HG02678 (cell line): ENCODE measurements at regions not wholly inside any gene's neighbourhood (a gene's known extent, or its start where the extent isn't known, plus 50 kb on each side); places are given as distances from the start of the nearest gene placed in this dataset.

ENCODE experiments used
- ATAC-seq: cut with Tn5 transposase; IDR thresholded peaks from one replicate; pipeline ENCODE4 v1.9.1; 2021; ENCODE audit warnings: mild to moderate bottlenecking, moderate library complexity; ENCODE audit not compliant: unreplicated experiment

DNA sequence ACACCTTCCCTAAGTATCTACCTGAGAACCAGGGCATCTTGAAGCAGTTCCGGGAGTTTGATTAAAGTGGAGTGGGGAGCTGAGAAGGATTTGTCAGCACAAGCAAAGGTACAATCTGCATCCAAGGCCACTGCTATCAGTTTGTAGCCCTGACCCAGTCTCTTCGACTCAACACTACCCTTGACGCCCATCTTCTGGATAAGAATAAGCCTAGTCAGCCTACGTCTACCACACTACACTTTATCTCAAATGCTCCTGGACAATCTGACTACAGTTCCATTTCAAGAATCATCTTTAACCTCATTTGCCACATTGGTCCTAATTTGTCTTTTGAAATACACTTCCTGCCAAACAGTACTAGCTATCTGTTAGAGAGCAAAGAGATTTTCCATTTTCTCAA is 134.1 kb upstream of the C1GALT1 start:
- no peak for ATAC-seq

DNA sequence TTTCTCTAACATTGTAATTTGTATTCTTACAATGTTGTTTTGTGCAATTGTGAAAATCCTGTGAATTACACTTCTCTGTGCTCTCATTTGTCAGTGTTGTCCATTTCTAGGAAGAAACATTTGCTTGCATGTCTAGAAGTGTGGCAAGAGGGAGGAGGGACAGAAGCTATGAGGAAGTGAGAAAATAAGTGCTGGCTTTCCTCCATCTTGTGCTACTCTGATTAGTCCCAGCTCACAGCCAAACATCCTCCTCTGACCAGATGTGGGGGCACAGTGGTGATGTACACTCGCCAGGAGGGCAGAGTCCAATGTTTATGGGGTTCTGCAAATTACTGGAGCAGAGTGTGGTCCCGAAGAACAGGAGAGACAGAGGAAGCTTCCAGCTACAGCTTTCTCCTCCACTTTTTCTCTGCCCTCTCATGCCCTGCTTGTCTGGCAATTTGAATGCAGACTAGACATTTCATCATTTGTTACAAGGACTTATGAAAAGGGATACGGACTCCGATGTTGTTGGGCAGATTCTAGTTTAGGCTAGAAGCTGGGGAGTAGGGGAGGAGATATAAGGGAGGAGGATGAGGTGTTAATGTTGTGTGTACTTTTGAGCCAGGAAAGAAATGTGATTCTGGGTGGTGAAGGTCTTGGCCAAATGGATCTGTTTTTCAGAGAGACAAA is 131.0 kb upstream of the C1GALT1 start:
- ATAC-seq, result peak; percentile 80

DNA sequence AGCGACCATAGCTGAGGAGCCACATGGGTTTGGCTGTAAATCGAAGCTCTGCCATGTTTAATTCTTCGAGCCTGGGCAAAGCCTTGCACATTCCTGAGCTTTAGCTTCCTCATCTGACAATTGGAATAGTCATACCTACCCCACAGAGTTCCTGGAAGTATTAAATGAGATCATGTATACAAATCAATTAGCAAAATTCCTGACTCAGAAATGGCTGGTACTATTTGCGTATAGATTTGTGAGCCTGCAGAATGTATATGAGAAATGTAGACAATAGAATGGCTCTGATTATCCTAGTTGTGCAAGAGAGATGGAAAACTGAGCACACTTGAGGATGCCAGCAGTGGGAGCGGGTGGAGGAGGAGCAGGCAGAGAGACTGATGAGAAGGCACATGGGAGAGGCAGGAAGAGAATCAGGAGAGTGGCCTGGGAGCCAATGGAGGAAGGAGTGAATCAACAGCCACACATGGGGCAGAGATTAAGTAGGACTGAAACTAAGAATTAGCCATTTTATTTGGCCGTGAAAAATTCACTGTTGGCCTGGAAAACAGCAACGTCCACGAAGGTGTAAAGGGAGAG is 128.0 kb upstream of the C1GALT1 start:
- ATAC-seq, result no peak

DNA sequence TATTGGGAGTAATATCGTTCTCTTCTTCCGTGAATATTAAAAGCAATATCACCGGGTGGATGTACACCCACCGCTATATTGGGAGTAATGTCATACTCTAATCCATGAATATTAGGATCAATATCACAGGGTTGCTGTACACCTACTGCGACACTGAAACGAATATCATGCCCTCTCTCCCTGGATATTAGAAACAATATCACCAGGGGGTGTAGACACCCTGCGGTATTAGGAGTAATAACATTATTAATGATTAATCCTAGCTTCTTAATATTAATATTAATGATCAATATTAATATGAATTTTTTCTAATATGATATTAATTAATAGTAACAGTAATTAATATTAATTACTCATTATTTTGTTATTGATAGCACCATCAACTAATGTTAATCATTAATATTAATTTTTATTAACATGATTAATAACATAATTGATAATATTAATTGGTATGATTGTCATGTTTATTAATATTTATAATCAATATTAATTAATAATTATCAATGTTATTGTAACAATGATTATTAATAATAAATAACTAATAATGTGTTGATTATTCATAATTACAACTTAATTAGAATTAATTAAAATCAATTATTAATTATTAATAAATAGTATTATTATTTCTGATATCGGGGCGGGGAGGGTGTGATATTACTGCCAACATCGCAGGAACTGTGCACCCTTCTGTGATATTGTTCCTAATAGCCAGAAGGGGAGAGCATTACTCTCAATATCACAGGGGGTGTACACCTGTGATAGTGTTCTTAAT is 121.3 kb upstream of the C1GALT1 start:
- ATAC-seq, result no peak

DNA sequence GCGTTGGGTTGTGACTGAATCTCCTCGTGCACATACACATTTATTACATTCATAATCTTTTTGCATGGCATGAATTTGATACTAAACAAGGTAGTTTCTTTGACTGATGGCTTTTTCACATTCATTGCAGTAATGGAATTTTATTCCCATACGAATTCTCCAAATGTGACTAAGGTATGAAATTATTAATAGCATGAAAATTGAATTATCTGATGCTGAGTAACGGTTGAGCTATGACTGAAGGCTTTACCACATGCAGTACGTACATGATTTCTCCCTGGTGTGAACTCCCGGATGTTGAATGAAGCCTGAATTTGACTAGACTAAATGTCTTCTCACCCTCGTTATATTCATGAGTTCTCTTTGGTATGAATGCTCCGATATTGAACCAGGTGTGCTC is 104.4 kb upstream of the C1GALT1 start:
- ATAC-seq, result no peak

DNA sequence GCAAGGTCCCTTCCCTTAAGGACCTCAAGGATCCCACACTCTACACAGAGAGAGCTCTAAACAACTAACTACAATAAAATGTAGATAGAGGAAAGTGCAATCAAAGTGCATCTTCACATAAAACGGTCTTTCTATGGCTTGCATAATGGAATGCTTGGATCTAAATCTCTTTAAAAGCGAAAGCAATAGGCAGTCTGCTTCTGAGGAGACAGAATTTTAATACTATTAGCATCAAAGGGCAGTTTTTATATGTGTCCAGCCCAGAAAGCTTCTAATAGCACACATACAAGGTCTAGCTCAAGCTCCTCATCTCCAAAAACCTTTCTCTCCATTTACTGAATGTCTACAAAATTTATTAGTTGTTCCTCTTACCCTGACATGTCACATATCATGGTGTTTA is 101.5 kb upstream of the C1GALT1 start:
- ATAC-seq, result no peak

DNA sequence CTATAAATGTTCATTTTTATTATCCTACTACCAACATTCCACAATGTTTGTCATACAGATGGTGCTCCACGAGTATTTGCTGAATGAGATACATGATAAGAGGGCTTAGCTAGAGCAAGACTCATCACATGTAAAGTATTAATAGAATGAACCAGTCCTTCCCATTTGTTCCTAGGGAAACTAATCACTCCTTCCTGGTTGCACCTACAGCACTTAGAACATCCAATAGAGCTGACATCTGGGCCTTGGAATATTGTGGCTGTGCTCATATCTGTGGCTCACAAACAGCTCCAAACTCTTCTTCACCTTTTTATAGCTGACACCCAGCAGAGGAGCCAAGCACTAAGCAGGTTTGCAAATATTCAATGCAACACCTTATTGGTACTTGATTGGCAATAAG is 91.9 kb upstream of the C1GALT1 start:
- no peak for ATAC-seq

DNA sequence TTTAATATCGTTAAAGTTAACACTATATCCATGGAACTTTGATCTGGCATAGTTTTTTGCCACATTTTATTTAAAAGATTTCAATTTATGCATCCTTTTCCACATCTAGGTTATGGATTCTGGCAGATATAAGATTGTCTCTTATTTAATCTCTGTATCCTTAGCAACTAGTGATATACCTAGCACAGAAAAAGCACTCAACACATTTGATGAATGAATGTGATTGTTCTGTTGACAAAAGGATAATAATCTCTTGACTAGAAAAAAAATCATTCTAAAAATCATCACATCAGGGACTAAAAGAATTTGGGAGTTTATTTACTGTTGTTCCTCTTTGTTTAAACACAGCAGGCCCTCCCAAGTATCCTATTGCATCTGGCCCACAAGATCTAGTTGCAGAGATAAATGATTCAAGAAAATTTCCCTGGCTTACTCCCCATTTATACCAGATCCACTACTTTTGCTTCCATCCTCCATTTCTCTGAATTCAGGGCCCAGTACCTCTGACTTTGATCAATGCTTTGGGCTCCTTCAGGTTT is 84.0 kb upstream of the C1GALT1 start:
- ATAC-seq, result no peak

DNA sequence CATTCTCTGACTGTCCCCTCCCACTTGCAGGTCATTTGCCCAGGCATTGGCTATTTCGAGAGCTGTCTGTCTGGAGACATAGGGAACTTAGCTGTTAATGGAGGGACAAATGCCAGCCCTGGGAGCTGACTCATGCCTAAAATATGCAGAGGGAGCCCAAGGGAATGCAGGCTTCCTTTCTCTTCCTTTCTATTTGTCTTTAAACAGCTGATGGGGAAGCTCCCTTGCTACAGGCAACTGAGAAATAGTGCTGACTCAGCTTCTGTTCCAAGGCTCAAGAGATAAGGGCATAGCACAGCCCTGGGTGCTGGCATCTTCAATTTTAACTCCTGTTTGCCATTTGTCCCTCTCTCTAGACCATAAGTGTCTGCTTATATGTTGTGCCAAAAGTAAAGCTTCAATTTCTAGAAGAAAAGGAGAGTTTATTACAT is 82.7 kb upstream of the C1GALT1 start:
- ATAC-seq, result no peak

DNA sequence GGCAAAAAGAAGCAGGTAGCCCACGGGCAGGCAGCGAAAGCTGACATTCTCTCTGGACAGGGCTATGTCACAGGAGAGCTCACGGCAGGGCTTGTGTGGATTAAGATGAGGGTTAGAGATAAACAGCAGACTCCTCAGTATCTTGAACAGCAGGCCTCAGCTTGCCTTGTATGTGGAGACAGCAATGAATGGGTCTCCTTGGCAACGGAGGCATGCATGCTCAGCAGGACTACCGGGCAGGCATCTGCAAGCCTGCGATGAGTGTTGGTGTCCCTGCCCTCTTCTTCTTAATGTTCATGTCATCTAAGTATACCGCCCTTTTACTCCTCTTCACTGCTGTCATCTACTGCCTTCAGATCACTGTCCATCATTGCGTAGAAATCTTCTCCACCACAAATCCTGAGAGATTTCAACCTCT is 81.9 kb upstream of the C1GALT1 start:
- no peak for ATAC-seq

DNA sequence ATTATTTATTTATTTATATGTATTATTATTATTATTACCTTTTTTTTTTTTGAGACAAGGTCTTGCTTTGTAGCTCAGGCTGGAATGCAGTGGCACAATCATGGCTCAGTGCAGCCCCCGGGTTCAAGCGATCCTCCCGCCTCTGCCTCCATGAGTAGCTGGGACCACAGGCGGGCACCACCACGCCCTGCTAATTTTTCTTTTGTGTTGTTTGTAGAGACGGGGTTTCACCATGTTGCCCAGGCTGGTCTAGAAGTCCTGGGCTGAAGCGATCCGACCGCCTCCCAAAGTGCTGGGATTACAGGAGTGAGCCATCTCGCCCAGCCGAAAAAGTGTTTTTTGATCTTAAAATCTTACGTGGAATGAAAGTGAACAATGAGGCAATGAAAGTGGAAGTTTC is 79.4 kb upstream of the C1GALT1 start:
- no peak for ATAC-seq

DNA sequence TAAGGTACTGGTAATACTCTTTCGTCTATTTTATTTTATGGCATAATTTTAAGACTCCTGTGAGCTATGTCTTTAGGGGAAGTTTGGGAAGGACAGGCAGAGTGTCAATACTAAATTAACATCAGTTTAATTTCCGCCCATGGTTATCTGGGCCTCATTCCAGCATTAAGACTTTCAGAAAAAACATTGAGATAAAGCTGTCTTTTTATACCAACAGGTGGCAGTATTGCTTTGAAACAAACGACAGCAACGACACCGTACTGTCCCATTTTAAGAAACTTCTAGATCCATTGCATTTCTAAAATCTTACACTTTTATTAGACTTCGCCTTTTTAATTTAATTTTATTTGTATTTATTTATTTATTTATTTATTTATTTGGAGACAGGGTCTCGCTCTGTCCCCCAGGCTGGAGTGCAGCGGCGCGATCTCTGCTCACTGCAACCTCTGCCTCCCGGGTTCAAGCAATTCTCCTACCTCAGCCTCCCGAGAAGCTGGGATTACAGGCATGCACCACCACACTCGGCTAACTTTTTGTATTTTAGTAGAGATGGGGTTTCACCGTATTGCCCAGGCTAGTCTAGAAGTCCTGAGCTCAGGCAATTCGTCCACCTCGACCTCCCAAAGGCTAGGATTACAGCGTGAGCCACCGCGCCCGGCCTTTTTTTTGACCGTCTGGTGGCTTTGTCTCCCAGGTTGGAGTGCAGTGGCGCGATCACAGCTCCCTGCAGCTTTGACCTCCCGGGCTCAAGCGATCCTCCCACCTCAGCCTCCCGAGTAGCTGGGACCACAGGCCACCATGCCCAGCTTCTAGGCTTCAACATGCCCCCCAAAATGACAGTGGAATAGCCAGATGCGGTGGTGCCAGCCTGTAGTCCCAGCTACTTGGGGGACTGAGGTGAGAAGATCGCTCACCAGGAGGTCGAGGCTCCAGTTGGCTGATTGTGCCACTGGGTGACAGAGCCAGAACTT is 78.7 kb upstream of the C1GALT1 start:
- no peak for ATAC-seq

DNA sequence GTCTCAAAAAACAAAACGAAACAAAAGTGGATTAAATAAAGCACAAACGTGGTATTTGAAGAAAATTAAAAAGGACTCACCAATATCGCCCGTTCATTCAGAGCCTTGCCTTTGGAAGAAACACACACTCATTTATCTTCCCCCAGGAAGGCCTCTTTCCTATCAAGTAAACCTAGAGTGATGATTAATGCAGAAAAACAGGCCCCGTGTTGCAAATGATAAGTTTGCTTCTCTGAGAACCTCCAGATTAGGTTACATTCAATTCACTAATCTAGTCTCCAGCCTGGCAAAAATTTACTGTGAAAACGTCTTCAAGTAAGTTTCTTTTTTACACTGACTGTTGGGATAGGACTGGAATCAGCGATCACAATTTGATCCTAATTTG is 78.0 kb upstream of the C1GALT1 start:
- no peak for ATAC-seq

DNA sequence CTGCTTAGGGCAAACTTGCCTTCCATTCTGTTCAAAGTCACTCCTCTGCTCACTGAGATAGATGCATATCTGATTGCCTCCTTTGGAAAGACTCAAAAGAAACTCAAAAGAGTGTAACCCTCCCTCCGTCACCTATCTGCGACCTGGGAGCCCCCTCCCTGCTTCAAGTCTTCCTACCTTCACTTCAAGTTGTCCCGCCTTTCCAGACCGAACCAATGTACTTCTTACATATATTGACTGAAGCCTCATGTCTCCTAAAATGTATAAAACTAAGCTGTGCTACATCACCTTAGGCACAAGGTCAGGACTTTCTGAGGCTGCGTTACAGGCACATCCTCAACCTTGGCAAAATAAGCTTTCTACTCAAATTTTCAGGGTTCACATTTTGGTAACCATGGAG is 77.4 kb upstream of the C1GALT1 start:
- ATAC-seq, result no peak

DNA sequence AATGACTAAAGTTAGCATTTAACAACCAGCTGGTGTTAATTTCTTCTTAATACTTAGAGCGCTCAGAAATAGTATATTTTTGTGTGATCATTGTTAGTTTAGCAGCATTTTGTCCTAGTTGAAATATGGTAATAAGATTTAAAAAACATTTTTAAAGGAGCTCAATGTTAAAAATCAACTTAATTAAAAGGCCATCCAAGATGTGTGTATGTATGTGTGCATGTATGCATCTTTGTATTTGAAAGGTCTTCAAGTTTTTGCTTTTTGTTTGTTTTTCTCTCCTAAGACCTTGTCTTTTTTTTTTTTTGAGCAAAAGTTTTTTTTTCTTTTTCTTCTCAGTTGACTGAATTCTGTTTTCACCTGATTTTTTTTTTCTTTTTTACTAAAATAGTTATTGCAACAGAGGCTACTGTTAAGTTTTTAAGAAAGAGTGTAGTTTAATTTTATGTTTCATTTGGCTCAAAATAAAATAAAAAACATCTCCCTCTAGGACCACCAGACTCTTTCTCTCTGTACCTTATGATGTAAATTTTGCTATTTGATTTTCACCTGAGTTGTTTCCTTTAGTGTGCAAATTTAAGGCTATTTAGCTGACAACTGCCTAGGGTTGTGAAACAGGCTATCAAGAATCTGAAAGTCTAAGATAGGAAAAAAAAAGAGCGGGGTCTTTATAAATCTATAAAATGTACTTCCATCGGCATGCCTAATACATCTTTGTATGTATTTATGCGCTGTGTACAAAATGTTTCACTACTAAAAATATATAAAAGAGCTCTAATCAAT is 76.4 kb upstream of the C1GALT1 start:
- ATAC-seq, result no peak

DNA sequence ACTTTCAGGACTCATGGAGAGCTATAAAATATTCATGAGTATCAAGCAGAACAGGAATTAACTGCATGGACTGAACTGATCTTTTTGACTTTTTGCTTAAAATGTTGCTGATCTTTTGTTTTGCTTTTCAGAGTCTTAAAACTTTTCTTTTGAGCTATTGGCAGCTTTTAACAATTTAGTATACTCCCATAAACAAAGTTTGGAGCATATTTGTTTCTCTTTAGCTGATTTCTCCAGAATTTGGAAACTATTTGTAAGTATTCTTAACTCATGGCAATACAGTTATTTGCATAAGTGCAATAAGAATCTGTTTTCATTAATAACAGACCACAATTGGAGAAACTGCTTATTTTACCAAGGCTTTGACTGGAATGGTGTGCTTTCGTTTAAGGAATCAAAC is 73.4 kb upstream of the C1GALT1 start:
- no peak for ATAC-seq

DNA sequence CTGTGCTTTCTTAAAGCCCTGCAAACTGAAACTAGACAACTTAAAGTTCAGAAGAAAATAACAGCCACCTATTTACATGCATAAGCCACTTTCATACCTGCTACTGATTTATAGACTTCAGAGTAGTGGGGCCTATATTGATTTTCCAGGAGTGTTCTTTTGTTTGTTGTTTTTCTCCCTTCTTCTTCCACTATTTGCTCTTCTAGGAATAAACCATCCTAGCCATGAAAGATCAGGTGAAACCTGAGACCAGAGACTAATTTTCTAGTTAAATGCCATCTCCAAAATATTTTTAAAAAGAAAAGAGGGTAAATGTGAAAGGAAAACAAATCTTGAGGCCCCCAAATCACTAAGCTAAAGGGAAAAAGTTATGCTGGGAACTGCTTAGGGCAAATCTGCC is 72.4 kb upstream of the C1GALT1 start:
- ATAC-seq, result no peak

DNA sequence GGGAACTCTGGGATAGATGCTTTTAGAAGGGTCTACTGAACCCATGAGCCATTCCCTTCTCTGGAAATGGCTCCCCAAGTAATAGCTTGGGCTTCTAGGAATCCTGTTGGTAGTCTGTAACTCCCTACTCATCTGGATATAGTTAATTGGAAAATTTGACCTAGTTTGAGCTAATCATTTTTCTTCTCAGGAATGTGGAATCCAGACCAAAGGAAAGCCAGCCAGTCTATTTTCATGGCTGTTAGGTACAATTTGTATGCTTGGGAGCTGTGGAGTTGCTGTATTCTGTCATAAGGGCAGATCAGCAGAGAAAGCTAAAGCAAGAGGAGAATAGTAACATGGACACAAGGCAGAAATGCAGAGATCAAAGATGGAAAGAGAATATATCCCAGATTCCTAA is 71.6 kb upstream of the C1GALT1 start:
- no peak for ATAC-seq

DNA sequence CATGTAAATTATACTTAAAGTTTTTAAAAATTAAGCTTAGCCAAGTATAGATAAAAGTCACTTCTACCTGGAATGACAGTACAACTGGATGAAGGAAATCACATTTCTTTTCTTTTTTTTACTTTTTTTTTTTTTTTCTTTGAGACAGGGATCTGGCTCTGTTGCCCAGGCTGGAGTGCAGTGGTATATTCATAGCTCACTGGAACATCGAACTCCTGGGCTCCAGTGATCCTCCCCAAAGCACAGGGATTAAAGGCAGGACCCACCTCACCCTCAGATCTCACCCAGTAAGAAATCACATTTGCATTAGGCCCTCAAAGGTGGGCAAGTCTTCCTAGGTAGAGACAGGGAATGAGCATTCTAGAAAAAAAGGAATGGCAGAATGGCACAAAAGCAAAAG is 69.5 kb upstream of the C1GALT1 start:
- ATAC-seq, result no peak
